ENCODE measurements at regions not wholly inside any gene's neighbourhood (a gene's known extent, or its start where the extent isn't known, plus 50 kb on each side); places are given as distances from the start of the nearest gene placed in this dataset.

DNA sequence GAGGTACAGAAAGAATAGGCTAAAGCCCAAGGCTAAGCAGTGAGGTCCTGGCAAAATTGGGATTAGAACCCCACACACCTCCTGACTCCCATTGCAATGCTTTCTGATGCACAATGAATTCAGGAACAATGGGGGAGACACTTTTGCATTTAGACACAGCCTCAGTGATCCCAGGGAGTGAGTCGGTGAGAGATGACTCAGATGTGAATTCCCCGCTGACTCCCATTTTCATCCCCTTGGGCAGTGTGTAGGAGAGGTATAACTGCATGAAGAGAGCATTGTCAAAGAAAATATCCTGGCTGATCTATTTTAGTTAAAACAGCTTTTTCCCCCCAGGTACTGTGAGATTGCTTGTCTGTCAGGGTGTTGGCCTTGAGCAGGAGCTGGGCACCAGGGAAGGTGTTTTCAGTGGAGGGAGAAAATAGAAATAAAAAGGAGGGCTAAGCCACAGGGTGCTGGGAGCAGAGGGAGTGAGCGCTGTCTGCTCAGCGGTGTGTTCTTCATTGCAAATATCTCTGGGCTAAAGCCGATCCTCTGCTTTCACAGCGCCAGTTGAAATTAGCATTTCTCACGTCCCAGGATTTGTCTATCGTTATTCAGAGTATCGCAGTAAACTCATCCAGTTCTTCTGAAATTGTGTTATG is 247.7 kb upstream of the PTBP2 start:
- Histone ChIP-seq H3K4ac (replicated peaks; ENCODE audit: insufficient read length, low read depth, low read length) (no peak overlapping the region), H2BK20ac (ENCODE audit: low read length) (no peak overlapping the region), H2BK12ac (ENCODE audit: low read depth, low read length) (no peak overlapping the region), H3K23me2 (ENCODE audit: low read depth, low read length) (no peaks in the 10 kb centered on the region), H3K23ac (ENCODE audit: insufficient read length) (no peak overlapping the region), H4K91ac (replicated peaks; ENCODE audit: insufficient read length, low read length) (no peak overlapping the region), H3K27me3 (replicated peaks in 1 of 4; ENCODE audit: control insufficient read depth in 3 of 4, extremely low read depth in 1 of 4, insufficient read depth in 3 of 4, low read length in 3 of 4) (peaks cover 63 to 74% (median 73%) of the 10 kb centered on the region in 4 experiments), H3K36me3 (ENCODE audit: control insufficient read depth in 2 of 4, insufficient read depth in 4 of 4, low read length in 3 of 4) (no peaks in the 10 kb centered on the region; a peak in 1 of 8 replicates), H4K8ac (ENCODE audit: extremely low read depth, insufficient read depth, low read length) (no peak overlapping the region), H3K27ac (ENCODE audit: low read depth, low read length) (no peak overlapping the region), H3K79me2 (ENCODE audit: control insufficient read depth in 1 of 2, insufficient read depth in 2 of 2, low read length in 2 of 2) (no peaks in the 10 kb centered on the region), H2BK15ac (ENCODE audit: low read length) (no peak overlapping the region), H3K9ac (replicated peaks in 1 of 4; ENCODE audit: extremely low read depth in 1 of 4, low read depth in 3 of 4, low read length in 3 of 4) (no peak overlapping the region), H2AFZ (ENCODE audit: low read length) (no peak overlapping the region), H2AK5ac (ENCODE audit: low read depth, low read length) (no peak overlapping the region), H3K14ac (ENCODE audit: insufficient read length) (no peak overlapping the region), H3K4me1 (replicated peaks in 1 of 4; ENCODE audit: control insufficient read depth in 3 of 4, insufficient read depth in 4 of 4, low read length in 3 of 4) (peaks cover 3 to 23% (median 12%) of the 10 kb centered on the region in 4 experiments; a peak in 6 of 7 replicates), H3K18ac (ENCODE audit: extremely low read depth, low read length) (no peak overlapping the region), H3K79me1 (ENCODE audit: low read depth, low read length) (no peaks in the 10 kb centered on the region), H3K4me2 (ENCODE audit: insufficient read depth in 1 of 2, low read depth in 2 of 2, low read length in 2 of 2) (peak overlapping the region; percentile 8 to 38; a peak in 3 of 4 replicates), H3K56ac (replicated peaks; ENCODE audit: insufficient read length, low read depth, low read length) (no peak overlapping the region), H2BK5ac (ENCODE audit: low read depth, low read length) (no peak overlapping the region), H4K20me1 (replicated peaks in 1 of 2; ENCODE audit: control insufficient read depth in 1 of 2, insufficient read depth in 2 of 2, low read length in 2 of 2) (peaks cover 6 to 14% of the 10 kb centered on the region in 2 experiments), H3K4me3 (ENCODE audit: extremely low read depth in 1 of 4, insufficient read depth in 2 of 4, low read depth in 3 of 4, low read length in 4 of 4) (0 out of 8 replicates have a peak overlapping the region, but pooled peaks of 1 of the 4 experiments have one; percentile 4), H3K9me3 (ENCODE audit: insufficient read depth in 2 of 2, low read depth in 1 of 2, low read length in 1 of 2) (peaks cover 4 to 5% of the 10 kb centered on the region in 2 experiments; a peak in 2 of 4 replicates), H4K5ac (ENCODE audit: insufficient read length, low read depth, low read length) (no peak overlapping the region), H2BK120ac (replicated peaks; ENCODE audit: low read depth, low read length) (no peak overlapping the region)
- POLR2A ChIA-PET (ENCODE audit: partially characterized antibody): no interaction called here
- FAIRE-seq: no peak
- 20% methylated on average over 9 of the region's 9 CpGs; no CpG with 5 or more reads in 1 of the 2 experiments for WGBS, 2 experiments (ENCODE audit: extremely low coverage in 1 of 2, insufficient coverage in 1 of 2, insufficient read length in 1 of 2, insufficient replicate concordance in 2 of 2, low coverage in 1 of 2, low lambda C conversion rate in 2 of 2, missing lambda C conversion rate in 1 of 2)
- no peak for DNase-seq (ENCODE audit: low read depth in 1 of 2, low spot score in 2 of 2)
- CTCF ChIA-PET (ENCODE audit: partially characterized antibody): no interaction called here
- TF ChIP-seq SIN3A (conservative IDR thresholded peaks at IDR 0.05 in 1 of 2, IDR thresholded peaks at IDR 0.05 in 1 of 2; ENCODE audit: low read depth in 1 of 2, low read length in 2 of 2): no peak
- TF ChIP-seq KDM4A (IDR thresholded peaks at IDR 0.05; ENCODE audit: low read depth, low read length, severe bottlenecking): no peak
- TF ChIP-seq TAF1 (IDR thresholded peaks at IDR 0.05; ENCODE audit: low read depth, low read length): no peak
- peak; percentile 23; the same call in 1 of the 2 replicates for TF ChIP-seq JUND (IDR thresholded peaks at IDR 0.05; ENCODE audit: low read length)
- TF ChIP-seq NRF1 (IDR thresholded peaks at IDR 0.05; ENCODE audit: low read depth, low read length): no peak
- no peak for TF ChIP-seq POLR2AphosphoS5 (IDR thresholded peaks at IDR 0.05; ENCODE audit: low read depth, low read length)
- no peak for TF ChIP-seq NANOG (IDR thresholded peaks at IDR 0.05; ENCODE audit: insufficient read depth, low read depth, low read length, poor library complexity, severe bottlenecking)
- no peak for TF ChIP-seq RAD21 (IDR thresholded peaks at IDR 0.05 in 1 of 2, conservative IDR thresholded peaks at IDR 0.05 in 1 of 2; ENCODE audit: low read depth in 2 of 2, low read length in 2 of 2)
- 0 out of 2 replicates have a peak, but pooled peaks have one; percentile 41 for TF ChIP-seq SUZ12 (IDR thresholded peaks at IDR 0.05; ENCODE audit: low read length)
- TF ChIP-seq TEAD4 (IDR thresholded peaks at IDR 0.05; ENCODE audit: low read depth, low read length): no peak
- no peak for TF ChIP-seq SP2 (IDR thresholded peaks at IDR 0.05; ENCODE audit: low read length)
- TF ChIP-seq ZNF274 (IDR thresholded peaks at IDR 0.05; ENCODE audit: borderline replicate concordance, extremely low read depth, low read length): no peak
- TF ChIP-seq SIRT6 (IDR thresholded peaks at IDR 0.05; ENCODE audit: low read length): no peak

Measured in H1 (cell line).